GM21367 (cell line): ENCODE measurements at regions not wholly inside any gene's neighbourhood (a gene's known extent, or its start where the extent isn't known, plus 50 kb on each side); places are given as distances from the start of the nearest gene placed in this dataset.
A peak's percentile ranks its signal among the peaks of the same experiment; 100 is the strongest.

Source experiments
- ATAC-seq: cut with Tn5 transposase; IDR thresholded peaks from one replicate; pipeline ENCODE4 v1.9.1; 2021; ENCODE audit not compliant: unreplicated experiment

- ATAC-seq, result no peak
Measured at GRCh38 chr15:36498916-36499315, 80.5 kb upstream of the CDIN1 start.

DNA sequence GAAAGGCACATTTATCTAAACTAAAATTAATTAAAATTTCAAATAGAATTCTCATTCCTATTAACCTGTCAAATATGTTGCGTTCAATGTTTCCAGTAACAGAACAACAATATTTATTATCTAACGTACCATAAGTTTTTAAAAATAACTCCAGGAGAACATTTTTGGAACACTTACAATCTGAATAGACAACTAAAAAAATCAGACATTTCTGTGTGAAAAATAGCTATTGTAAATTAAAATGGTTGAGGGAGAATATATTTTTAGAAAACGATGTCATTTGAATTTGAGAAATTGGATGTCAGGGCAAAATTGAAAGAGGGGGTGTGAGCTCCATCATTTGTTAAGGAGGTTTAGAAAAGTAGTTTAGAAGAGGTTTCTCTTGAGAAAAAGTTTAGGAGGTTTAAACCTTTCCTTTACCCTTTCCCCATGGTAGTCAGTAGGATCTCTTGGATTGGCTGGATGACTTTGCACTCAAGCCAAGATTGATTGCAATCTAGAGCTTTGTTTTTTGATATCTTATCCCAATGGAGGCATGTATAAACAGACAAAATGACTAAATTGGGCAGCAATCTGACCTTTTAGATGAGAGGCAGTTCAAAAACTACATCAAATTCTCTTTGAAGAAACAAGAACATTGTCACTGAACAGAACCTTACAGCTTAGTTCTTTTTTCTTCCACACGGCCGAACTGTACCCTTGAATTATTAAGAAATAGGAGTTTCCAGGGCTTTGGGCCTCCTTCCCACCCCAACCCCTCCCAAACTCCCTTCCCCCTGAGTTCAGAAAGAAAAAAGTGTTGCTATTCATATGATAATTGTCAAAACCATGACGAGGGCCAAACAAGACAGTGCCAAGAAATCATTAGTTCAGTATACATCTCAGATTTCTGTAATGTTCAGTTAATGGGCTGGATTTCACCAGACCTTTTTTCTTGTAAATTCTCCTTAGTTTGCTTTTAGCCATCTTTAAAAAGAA is 79.7 kb upstream of the CDIN1 start:
- no peak for ATAC-seq

DNA sequence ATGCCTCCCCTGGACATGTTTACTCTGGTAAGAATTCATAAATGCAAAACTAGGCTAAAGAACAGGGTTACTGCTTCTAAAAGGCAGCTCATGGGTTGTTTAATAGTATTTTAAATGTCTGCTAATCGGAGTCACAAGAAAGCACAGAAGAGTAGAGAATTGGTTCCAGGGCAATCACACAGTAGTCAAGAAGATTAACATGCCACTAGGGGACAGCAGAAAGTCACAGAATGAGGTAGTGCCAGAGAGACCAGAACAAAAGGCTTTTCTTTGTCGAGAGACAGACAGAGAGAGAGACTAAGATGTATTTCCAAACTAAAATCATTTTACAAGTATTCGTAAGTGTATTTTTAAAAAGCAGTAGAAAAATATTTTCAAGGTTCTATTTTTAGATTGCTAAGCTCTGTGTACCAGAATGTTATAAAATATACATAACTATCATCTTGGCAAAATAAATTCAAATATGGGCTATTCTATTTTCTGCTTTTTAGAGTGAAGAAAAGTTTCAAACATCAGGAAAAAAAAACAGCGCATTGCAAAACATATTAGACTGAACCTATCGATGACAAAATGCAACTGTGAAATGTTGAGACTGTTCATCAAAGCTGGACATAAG is 78.3 kb upstream of the CDIN1 start:
- peak; percentile 86 for ATAC-seq

- ATAC-seq, result no peak
Measured at GRCh38 chr15:36502509-36502908, 76.9 kb upstream of the CDIN1 start.

DNA sequence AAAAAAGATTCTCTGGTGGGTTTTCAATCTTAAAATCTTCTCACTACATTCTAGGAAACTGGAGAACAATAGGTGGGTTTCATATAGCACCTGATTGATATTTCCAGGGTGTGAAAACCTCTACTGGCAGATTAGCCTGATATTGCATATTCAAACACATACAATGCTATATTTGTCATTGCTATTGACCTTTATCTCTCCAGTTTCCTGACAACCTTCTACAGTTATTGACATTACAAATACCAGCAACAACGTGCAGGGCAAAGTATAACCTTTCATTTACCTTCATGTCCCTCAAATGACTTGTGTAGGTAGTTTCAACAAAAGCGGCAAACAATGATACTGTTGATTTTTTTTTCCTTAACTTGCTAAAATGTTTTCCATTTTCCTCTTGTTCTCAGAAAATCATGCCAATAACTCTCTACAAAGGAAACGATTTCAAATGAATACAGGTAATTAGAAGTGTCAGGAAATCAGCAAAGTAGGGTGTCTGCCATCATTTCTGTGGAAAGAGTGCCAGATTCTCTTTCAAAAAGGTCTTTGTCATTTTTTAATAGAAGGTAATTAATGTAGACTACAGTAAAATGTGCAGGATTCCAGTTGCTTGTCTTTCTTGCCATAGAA is 72.6 kb upstream of the CDIN1 start:
- no peak for ATAC-seq

DNA sequence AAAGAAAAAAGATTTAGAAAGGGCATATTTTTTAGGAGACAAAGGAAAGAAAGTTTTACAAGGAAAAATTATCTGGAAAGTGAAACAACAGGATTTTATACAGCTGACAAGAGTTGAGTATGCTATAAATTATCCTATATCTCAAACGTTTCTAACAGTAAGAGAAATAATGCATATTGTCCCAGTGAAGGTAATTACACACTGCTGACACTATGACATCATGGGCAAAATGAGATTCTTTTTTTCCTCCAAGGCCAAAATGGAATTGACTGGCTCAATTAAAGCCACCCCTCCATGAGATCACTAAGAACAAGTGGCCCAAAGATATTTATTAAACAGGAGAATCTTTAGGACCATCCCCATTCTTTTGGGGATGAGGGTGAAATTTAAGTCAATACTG is 72.0 kb upstream of the CDIN1 start:
- no peak for ATAC-seq

DNA sequence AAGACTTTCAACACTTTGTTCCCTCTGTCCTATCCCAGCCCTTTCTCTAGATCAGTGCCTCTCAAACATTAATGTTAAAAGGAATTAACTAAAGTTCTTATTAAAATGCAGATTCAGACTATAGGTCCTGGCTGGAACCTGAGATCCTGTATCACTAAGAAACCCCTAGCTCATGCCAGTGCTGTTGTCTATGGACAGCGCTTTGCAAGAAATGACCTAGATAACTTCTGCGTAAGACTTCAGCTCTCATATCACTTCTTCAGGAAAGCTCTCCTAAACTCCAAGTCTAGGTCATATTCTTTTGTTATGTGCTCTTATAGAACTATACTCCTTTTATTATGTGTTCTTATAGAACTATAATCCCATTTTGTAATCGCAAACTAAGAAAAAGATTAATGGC is 67.8 kb upstream of the CDIN1 start:
- no peak for ATAC-seq

- ATAC-seq, result no peak
Measured at GRCh38 chr15:36517758-36518157, 61.7 kb upstream of the CDIN1 start.

- no peak for ATAC-seq
Measured at GRCh38 chr15:36519067-36519466, 60.4 kb upstream of the CDIN1 start.

DNA sequence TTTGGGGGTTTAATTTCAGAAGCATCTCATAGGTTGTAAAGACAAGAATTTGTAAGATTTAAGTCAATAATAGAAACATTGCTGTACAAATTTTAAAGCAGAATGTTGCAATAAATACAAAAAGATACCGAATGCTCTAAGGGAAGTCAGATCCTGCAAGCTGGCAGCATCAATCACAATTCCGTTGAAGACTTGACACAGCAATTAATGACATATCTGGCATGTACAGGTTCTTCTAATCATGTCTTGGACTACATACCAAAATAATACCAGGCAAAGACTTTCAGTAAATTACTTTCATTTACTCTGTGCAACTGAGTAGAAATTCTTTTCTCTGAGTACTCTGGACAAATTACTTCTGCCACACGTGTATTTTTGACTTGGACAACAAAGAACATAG is 54.0 kb upstream of the CDIN1 start:
- no peak for ATAC-seq

- no peak for ATAC-seq
Measured at GRCh38 chr15:36527235-36528162, 51.9 kb upstream of the CDIN1 start.

DNA sequence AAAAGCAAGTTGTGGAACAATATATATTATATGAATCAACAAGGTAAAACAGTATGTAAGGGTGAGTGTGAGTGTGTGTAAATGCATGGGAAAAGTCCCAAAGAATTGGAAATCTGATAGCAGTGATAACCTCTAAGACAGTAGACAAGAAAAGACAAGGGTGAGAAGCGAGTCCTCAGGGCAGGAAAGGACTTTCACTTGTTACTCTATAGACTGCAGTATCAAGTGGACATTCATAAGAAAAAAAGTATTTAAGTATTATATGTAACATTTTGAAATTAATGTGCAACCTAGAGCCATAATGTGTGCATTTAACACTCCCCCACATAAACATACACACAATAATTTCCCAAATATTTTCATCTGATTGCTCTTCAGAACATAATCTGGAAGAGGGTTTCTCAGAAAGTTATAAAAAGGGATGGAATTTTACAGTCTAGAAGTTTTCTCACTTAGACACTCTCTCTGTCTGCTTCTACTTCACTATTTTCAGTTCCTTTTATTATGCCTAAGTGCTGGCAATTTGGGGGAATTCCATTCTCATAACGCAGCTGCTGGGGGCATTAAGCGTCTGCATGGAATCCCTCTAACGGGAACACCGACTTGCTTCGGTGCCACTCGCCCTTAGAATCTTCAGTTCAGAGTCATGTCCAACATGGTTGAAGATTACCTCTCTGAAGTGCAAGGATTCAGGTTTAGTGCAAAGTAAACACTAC is 50.0 kb upstream of the CDIN1 start:
- ATAC-seq, result peak; percentile 58
